ENCODE measurements at regions not wholly inside any gene's neighbourhood (a gene's known extent, or its start where the extent isn't known, plus 50 kb on each side); places are given as distances from the start of the nearest gene placed in this dataset.
"Not testable (repeated sequence)": the region's sequence is repeated elsewhere in the genome, so short reads cannot be mapped to it uniquely, and the experiment has no call there.

GRCh38 chr9:87386490-87387025 lies 111.1 kb upstream of the DAPK1 start:
- Histone ChIP-seq H3K9me3 (no peaks in the 10 kb centered on the region), H3K27ac (no peak overlapping the region), H3K4me3 (no peak overlapping the region), H3K27me3 (peaks cover 0 to 3% of the 10 kb centered on the region in 2 donors), H3K4me1 (peaks cover 0 to 27% (median 17%) of the 10 kb centered on the region in 4 donors), H3K36me3 (no peaks in the 10 kb centered on the region)
- DNase-seq = no peak
- intact Hi-C loops (cut with DNase I; ENCODE audit: low total_unique reads) = no loop called here
- TF ChIP-seq CTCF (IDR thresholded peaks at IDR 0.05) = no peak

GRCh38 chr9:87387351-87388011 lies 110.2 kb upstream of the DAPK1 start:
- DNase-seq = no peak
- H3K27ac ChIP-seq = no peak overlapping the region
- peaks cover 0 to 3% of the 10 kb centered on the region in 2 donors for H3K27me3 ChIP-seq
- TF ChIP-seq CTCF (IDR thresholded peaks at IDR 0.05) = no peak
- no peak overlapping the region for H3K4me3 ChIP-seq
- H3K36me3 ChIP-seq = no peaks in the 10 kb centered on the region
- no peaks in the 10 kb centered on the region for H3K9me3 ChIP-seq
- intact Hi-C loops (cut with DNase I; ENCODE audit: low total_unique reads) = no loop called here
- peaks cover 0 to 18% (median 9%) of the 10 kb centered on the region in 4 donors for H3K4me1 ChIP-seq

- DNase-seq; intact Hi-C loops (cut with DNase I; ENCODE audit: low total_unique reads); H3K36me3 ChIP-seq: not testable (repeated sequence)
These were observed 109.0 kb upstream of the DAPK1 start for GRCh38 chr9:87388708-87389107.

DNA sequence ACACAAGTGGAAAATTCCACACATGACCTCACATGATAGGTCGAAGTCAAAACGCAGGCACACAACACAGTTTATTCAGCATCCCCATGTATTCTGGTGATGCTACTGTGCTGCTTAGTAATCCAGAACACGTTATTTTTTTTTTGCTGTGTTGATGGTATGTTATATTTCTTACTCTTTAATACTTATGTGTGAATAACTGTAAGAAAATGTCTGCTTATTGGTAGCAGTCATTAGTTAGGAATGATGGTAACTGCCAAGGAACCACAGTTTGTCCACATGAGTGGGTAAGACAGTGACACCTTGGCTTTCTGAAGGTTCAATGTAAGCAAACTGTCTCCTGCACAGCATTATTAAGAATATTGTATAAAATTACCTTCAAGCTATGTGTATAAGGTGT lies 107.7 kb upstream of the DAPK1 start:
- intact Hi-C loops (cut with DNase I; ENCODE audit: low total_unique reads) = no loop called here

More at GRCh38 chr9:87388708-87389107, 109.0 kb upstream of the DAPK1 start:
- H3K4me3 ChIP-seq, H3K27ac ChIP-seq, H3K27me3 ChIP-seq, H3K4me1 ChIP-seq, H3K9me3 ChIP-seq: not testable (repeated sequence)

DNA sequence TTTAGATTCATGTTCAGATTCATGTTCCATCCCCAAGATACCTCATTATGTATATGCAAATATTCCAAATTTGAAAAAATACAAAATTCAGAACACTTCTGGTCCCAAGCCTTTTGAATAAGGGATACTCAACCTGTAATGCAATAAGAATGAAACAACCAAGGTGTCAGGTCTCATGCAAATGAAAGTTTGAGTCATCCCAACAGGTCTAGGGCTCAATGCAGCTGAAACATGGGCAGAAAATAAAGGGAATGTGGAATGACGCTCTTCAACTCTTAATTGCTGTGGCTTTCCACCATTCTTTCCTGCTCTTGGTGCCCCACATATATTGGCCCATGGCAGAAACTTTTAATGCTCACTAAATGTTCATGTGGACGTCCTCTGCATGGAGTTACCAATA lies 107.3 kb upstream of the DAPK1 start:
- H3K27ac ChIP-seq = no peak overlapping the region

More for the DNA sequence above, 107.7 kb upstream of the DAPK1 start:
- Histone ChIP-seq H3K9me3 (no peaks in the 10 kb centered on the region), H3K4me1 (no peaks in the 10 kb centered on the region), H3K36me3 (no peaks in the 10 kb centered on the region), H3K27ac (no peak overlapping the region), H3K4me3 (no peak overlapping the region), H3K27me3 (peaks cover 0 to 3% of the 10 kb centered on the region in 2 donors)
- TF ChIP-seq CTCF (IDR thresholded peaks at IDR 0.05) = no peak
- DNase-seq = no peak

More for the DNA sequence above, 107.3 kb upstream of the DAPK1 start:
- intact Hi-C loops (cut with DNase I; ENCODE audit: low total_unique reads) = no loop called here
- H3K9me3 ChIP-seq = no peaks in the 10 kb centered on the region
- H3K36me3 ChIP-seq = no peaks in the 10 kb centered on the region
- no peak for TF ChIP-seq CTCF (IDR thresholded peaks at IDR 0.05)
- H3K4me3 ChIP-seq = no peak overlapping the region
- DNase-seq = no peak
- no peaks in the 10 kb centered on the region for H3K4me1 ChIP-seq
- peaks cover 0 to 3% of the 10 kb centered on the region in 2 donors for H3K27me3 ChIP-seq

Data from tibial artery (tissue), 4 donors.